GM12872 (cell line): ENCODE measurements at regions not wholly inside any gene's neighbourhood (a gene's known extent, or its start where the extent isn't known, plus 50 kb on each side); places are given as distances from the start of the nearest gene placed in this dataset.

Source experiments
- CTCF ChIP-seq: IDR thresholded peaks from 3 replicates; pipeline ENCODE4 v1.5.1; 2011; ENCODE audit warnings: low read depth, mild to moderate bottlenecking, low read length, moderate library complexity; ENCODE audit not compliant: insufficient read depth

- no peak for TF ChIP-seq CTCF
Observed at GRCh38 chr13:57311009-57311586, 144.1 kb downstream of the PRR20E start.

GRCh38 chr13:57314897-57315520, 148.0 kb downstream of the PRR20E start:
- no peak for TF ChIP-seq CTCF

GRCh38 chr13:57326532-57326931, 159.5 kb downstream of the PRR20E start:
- TF ChIP-seq CTCF = no peak

- no peak for TF ChIP-seq CTCF
Observed at GRCh38 chr13:57340878-57341277, 173.9 kb downstream of the PRR20E start.

GRCh38 chr13:57345526-57345925, 178.5 kb downstream of the PRR20E start:
- no peak for TF ChIP-seq CTCF

- TF ChIP-seq CTCF = no peak
Observed at GRCh38 chr13:57346786-57347185, 179.8 kb downstream of the PRR20E start.

- no peak for TF ChIP-seq CTCF
Observed at GRCh38 chr13:57352114-57352513, 185.1 kb downstream of the PRR20E start.
